A673 (cell line): ENCODE measurements at regions not wholly inside any gene's neighbourhood (a gene's known extent, or its start where the extent isn't known, plus 50 kb on each side); places are given as distances from the start of the nearest gene placed in this dataset.

Source experiments
- BruUV-seq: library from RNA; stranded (reverse); fragments of 400-500 nt; replicated peaks from 2 replicates; lab custom pipeline; 2021; lab: Mats Ljungman, UMichigan
- CTCF ChIA-PET: fragments of 300-600 bp; sonication (Branson Sonifier 250); formaldehyde crosslinking; loops from one replicate; lab custom pipeline; 2022; ENCODE audit warnings: antibody characterized with exemption; lab: Charles Lee
- POLR2A ChIA-PET: fragments of 300-600 bp; sonication (Branson Sonifier 250); formaldehyde crosslinking; loops from one replicate; lab custom pipeline; 2022; ENCODE audit warnings: antibody characterized with exemption; ENCODE audit not compliant: low non-redundant PET; lab: Charles Lee
- DNase-seq: peaks from one replicate; pipeline ENCODE4 v3.0.0-alpha.2; 2015; ENCODE audit warnings: low spot score
- H3K27ac ChIP-seq: fragments of 200-600 bp; sonication (generic); 2 replicates; pipeline ENCODE4 v1.5.1; 2016; ENCODE audit warnings: mixed run types, low read depth, mild to moderate bottlenecking, mixed read lengths, antibody characterized with exemption, low read length; ENCODE audit not compliant: poor library complexity, severe bottlenecking
- H3K27me3 ChIP-seq: fragments of 200-600 bp; sonication (generic); replicated peaks from 2 replicates; pipeline ENCODE4 v1.6.1; 2017; ENCODE audit warnings: mixed run types, low read depth, mild to moderate bottlenecking, mixed read lengths, antibody characterized with exemption, low read length; ENCODE audit not compliant: insufficient read depth, poor library complexity
- H3K36me3 ChIP-seq: fragments of 200-600 bp; sonication (generic); 2 replicates; pipeline ENCODE4 v1.6.1; 2016; ENCODE audit warnings: mixed run types, mild to moderate bottlenecking, mixed read lengths, antibody characterized with exemption, low read length; ENCODE audit not compliant: insufficient read depth, poor library complexity, severe bottlenecking
- H3K4me1 ChIP-seq: fragments of 200-600 bp; sonication (generic); 2 replicates; pipeline ENCODE4 v1.6.1; 2017; ENCODE audit warnings: mixed run types, mild to moderate bottlenecking, mixed read lengths, antibody characterized with exemption, low read length; ENCODE audit not compliant: insufficient read depth, poor library complexity, severe bottlenecking
- H3K4me3 ChIP-seq: fragments of 200-600 bp; sonication (generic); 2 replicates; pipeline ENCODE4 v1.5.1; 2016; ENCODE audit warnings: low read depth, mixed run types, mild to moderate bottlenecking, mixed read lengths, low read length; ENCODE audit not compliant: poor library complexity, severe bottlenecking
- H3K9me3 ChIP-seq: fragments of 200-600 bp; sonication (generic); 2 replicates; pipeline ENCODE4 v1.6.1; 2016; ENCODE audit warnings: mixed run types, low read depth, mild to moderate bottlenecking, mixed read lengths, antibody characterized with exemption, low read length; ENCODE audit not compliant: poor library complexity, severe bottlenecking
- EZH2 ChIP-seq: fragments of 200-600 bp; sonication (generic); IDR thresholded peaks from 2 replicates; pipeline ENCODE4 v1.6.1; 2017; ENCODE audit warnings: borderline replicate concordance, low read depth, mild to moderate bottlenecking, mixed read lengths, antibody characterized with exemption, low read length; ENCODE audit not compliant: poor library complexity, severe bottlenecking
- intact Hi-C: fragments of 100-400 bp; cut with micrococcal nuclease; formaldehyde crosslinking; loops from one replicate; pipeline ENCODE4 v1.10.0; 2022; ENCODE audit not compliant: unreplicated experiment
- TF ChIP-seq, protein P1 (sequence below): fragments of 300-800, 200-600 bp; sonication (generic); conservative IDR thresholded peaks from 2 replicates; pipeline ENCODE4 v1.5.1; 2017; ENCODE audit warnings: low read depth, mild to moderate bottlenecking, antibody characterized with exemption, low read length, moderate library complexity, mixed read lengths

DNA sequence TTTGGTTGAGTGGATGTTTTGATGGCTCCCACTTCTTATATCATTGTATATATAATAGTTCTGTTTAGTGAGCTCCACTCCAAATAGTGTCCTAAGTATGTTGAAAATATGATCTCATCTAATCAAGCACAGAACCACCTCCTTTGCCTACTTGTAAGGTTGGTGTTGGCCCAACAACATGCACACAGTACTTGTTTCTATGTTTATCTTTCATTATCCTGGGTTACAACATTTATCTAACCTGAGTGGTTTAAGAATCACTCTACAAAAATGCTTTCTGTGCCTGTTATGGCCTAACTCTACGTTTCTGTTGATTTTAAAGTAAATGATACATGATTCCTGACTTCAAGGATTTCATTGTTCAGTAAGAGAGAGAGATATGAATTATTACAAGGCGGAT, 281.9 kb downstream of the FIGN start:
- no peak overlapping the region for H3K4me3 ChIP-seq
- CTCF ChIA-PET, result no interaction called here
- intact Hi-C loops, result no loop called here

DNA sequence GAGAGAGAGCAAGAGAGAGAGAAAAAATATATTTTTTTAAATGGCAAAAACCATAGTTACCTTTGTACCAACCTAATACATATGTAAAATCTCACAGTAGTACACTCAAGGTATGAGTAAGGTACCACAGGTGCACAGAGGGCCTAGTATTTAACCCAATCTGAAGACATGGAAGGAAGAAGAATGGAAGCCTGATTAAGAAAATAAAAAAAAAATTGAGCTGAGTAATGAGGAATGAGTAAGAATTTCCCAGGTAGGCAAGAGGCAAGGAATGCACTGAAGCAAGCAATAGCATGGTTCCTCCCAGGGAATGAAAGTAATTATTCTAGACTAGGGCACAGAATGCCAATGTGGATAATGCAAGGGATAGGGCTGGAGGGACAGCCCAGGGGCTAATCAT, 294.2 kb downstream of the FIGN start:
- Histone ChIP-seq H3K4me1 (no peaks in the 10 kb centered on the region), H3K36me3 (no peaks in the 10 kb centered on the region), H3K4me3 (no peak overlapping the region), H3K27me3 (peaks cover 12% of the 10 kb centered on the region), H3K9me3 (no peaks in the 10 kb centered on the region), H3K27ac (no peak overlapping the region)
- no TSS peak for BruUV-seq
- ChIA-PET POLR2A (no interaction called here), CTCF (no interaction called here)
- no peak for TF ChIP-seq EZH2
- TF ChIP-seq, protein P1, sequence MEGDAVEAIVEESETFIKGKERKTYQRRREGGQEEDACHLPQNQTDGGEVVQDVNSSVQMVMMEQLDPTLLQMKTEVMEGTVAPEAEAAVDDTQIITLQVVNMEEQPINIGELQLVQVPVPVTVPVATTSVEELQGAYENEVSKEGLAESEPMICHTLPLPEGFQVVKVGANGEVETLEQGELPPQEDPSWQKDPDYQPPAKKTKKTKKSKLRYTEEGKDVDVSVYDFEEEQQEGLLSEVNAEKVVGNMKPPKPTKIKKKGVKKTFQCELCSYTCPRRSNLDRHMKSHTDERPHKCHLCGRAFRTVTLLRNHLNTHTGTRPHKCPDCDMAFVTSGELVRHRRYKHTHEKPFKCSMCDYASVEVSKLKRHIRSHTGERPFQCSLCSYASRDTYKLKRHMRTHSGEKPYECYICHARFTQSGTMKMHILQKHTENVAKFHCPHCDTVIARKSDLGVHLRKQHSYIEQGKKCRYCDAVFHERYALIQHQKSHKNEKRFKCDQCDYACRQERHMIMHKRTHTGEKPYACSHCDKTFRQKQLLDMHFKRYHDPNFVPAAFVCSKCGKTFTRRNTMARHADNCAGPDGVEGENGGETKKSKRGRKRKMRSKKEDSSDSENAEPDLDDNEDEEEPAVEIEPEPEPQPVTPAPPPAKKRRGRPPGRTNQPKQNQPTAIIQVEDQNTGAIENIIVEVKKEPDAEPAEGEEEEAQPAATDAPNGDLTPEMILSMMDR, result no peak
- DNase-seq, result no peak
- intact Hi-C loops, result no loop called here

More for the DNA sequence above, 281.9 kb downstream of the FIGN start:
- TF ChIP-seq EZH2, result no peak
- TF ChIP-seq, protein P1, result no peak
- Histone ChIP-seq H3K9me3 (no peaks in the 10 kb centered on the region), H3K36me3 (no peaks in the 10 kb centered on the region), H3K27ac (no peak overlapping the region), H3K27me3 (no peaks in the 10 kb centered on the region), H3K4me1 (no peaks in the 10 kb centered on the region)
- DNase-seq, result no peak
- POLR2A ChIA-PET, result no interaction called here
- no TSS peak for BruUV-seq

DNA sequence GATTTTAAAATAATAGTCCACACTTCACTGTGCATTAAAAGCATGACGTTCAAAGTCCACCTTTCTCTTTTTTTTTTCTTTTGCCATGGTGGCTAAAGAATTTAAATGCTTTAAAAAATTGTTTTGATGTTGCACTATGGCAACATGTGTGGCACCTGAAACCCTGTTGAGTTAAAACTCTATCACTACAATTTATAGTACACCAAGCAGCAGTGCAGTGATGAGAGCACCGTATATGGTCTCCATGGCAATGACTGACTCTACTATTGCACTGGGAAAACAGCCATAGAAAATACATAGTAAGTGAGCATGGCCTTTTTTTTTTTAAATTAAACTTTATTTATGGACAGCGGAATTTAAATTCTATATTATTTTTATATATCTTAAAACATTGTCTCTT, 298.8 kb downstream of the FIGN start:
- no peak overlapping the region for H3K27ac ChIP-seq
- BruUV-seq, result no TSS peak
- ChIA-PET POLR2A (no interaction called here), CTCF (no interaction called here)
- H3K36me3 ChIP-seq, result no peaks in the 10 kb centered on the region
- DNase-seq, result no peak
- H3K4me1 ChIP-seq, result no peaks in the 10 kb centered on the region
- H3K9me3 ChIP-seq, result no peaks in the 10 kb centered on the region
- no peaks in the 10 kb centered on the region for H3K27me3 ChIP-seq
- no peak overlapping the region for H3K4me3 ChIP-seq
- intact Hi-C loops, result no loop called here
- TF ChIP-seq EZH2, result no peak
- TF ChIP-seq, protein P1, result no peak
